Stomach (tissue), 4 donors: ENCODE measurements at regions not wholly inside any gene's neighbourhood (a gene's known extent, or its start where the extent isn't known, plus 50 kb on each side); places are given as distances from the start of the nearest gene placed in this dataset.

ENCODE experiments used
- EP300 ChIP-seq: sonication (generic); formaldehyde crosslinking; IDR thresholded peaks from one replicate; pipeline ENCODE4 v1.6.1; 2017; ENCODE audit warnings: antibody characterized with exemption
- TF ChIP-seq, protein P1 (sequence below), 7 experiments: fragments of 450-650 bp in 4 of 7; fragments of 200-600 bp in 3 of 7; sonication (generic) in 3 of 7; IDR thresholded peaks; one replicate each; pipeline ENCODE4 v1.5.1; 2016 to 2019; ENCODE audit warnings: antibody characterized with exemption in 7 of 7, control low read depth in 2 of 7, mild to moderate bottlenecking in 1 of 7

DNA sequence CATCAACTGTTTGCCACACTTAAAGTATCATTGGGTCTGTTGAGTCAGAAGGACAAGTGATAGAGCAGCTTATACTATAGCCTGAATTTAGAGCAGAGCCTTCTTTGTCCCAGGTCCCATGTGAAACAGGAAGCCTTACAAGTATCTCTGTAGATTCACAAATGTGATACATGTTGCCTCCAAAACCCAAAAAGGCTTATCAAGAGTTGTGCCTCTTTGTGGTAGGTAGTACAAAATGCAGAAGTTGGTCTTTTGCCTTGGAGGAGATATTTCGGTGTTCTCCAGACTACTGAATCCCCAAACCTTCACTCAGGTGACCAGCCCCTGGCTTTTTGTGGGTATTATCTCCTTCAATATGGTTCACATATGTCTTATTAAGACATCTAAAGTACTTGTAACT, 121.2 kb downstream of the GPCPD1 start:
- TF ChIP-seq, protein P1, sequence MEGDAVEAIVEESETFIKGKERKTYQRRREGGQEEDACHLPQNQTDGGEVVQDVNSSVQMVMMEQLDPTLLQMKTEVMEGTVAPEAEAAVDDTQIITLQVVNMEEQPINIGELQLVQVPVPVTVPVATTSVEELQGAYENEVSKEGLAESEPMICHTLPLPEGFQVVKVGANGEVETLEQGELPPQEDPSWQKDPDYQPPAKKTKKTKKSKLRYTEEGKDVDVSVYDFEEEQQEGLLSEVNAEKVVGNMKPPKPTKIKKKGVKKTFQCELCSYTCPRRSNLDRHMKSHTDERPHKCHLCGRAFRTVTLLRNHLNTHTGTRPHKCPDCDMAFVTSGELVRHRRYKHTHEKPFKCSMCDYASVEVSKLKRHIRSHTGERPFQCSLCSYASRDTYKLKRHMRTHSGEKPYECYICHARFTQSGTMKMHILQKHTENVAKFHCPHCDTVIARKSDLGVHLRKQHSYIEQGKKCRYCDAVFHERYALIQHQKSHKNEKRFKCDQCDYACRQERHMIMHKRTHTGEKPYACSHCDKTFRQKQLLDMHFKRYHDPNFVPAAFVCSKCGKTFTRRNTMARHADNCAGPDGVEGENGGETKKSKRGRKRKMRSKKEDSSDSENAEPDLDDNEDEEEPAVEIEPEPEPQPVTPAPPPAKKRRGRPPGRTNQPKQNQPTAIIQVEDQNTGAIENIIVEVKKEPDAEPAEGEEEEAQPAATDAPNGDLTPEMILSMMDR (IDR thresholded peaks at IDR 0.05): no peak
- no peak for TF ChIP-seq EP300
